Lung (tissue), 11 donors: ENCODE measurements at regions not wholly inside any gene's neighbourhood (a gene's known extent, or its start where the extent isn't known, plus 50 kb on each side); places are given as distances from the start of the nearest gene placed in this dataset.
A peak's percentile ranks its signal among the peaks of the same experiment; 100 is the strongest.

ENCODE experiments used
- ATAC-seq: fragments of 200-7000 bp; cut with Tn5 transposase; one replicate; pipeline ENCODE4 v1.9.1; 2020; ENCODE audit warnings: moderate number of reproducible peaks; ENCODE audit not compliant: insufficient read depth, low FRiP score
- DNase-seq, 3 donors: peaks; one replicate each; pipeline ENCODE4 v3.0.0-alpha.2; 2013 to 2017
- H3K27ac ChIP-seq, 2 donors: one replicate each; pipeline ENCODE4 v1.5.1; 2013; ENCODE audit warnings: mild to moderate bottlenecking in 2 of 2, moderate library complexity in 2 of 2, control low read depth in 1 of 2, inconsistent platforms in 1 of 2, low read depth in 1 of 2, low read length in 1 of 2
- H3K27me3 ChIP-seq, 3 donors: one replicate each; pipeline ENCODE4 v1.5.1; 2013; ENCODE audit warnings: low read length in 2 of 3; ENCODE audit not compliant: control insufficient read depth in 3 of 3, insufficient read depth in 3 of 3
- H3K36me3 ChIP-seq, 4 donors: one replicate each; pipeline ENCODE4 v1.5.1; 2013; ENCODE audit warnings: low read length in 4 of 4, mild to moderate bottlenecking in 1 of 4, moderate library complexity in 1 of 4; ENCODE audit not compliant: control insufficient read depth in 4 of 4, insufficient read depth in 4 of 4
- H3K4me1 ChIP-seq, 5 donors: one replicate each; pipeline ENCODE4 v1.5.1; 2013; ENCODE audit warnings: low read length in 5 of 5, mild to moderate bottlenecking in 2 of 5, moderate library complexity in 1 of 5; ENCODE audit not compliant: control insufficient read depth in 5 of 5, insufficient read depth in 5 of 5
- H3K4me3 ChIP-seq: one replicate; pipeline ENCODE4 v1.5.1; 2013; ENCODE audit warnings: mild to moderate bottlenecking, control low read depth, moderate library complexity
- H3K9ac ChIP-seq, 2 donors: one replicate each; pipeline ENCODE4 v1.5.1; 2013; ENCODE audit warnings: low read length in 2 of 2, control low read depth in 1 of 2; ENCODE audit not compliant: insufficient read depth in 1 of 2
- H3K9me3 ChIP-seq, 4 donors: one replicate each; pipeline ENCODE4 v1.5.1; 2013; ENCODE audit warnings: low read length in 3 of 4, mild to moderate bottlenecking in 1 of 4, moderate library complexity in 1 of 4; ENCODE audit not compliant: control insufficient read depth in 4 of 4, insufficient read depth in 3 of 4
- CTCF ChIP-seq: IDR thresholded peaks from 2 replicates; pipeline ENCODE4 v1.5.1; 2012; ENCODE audit warnings: mild to moderate bottlenecking; ENCODE audit errors: control extremely low read depth, extremely low read depth
- WGBS, 2 donors: extraction: QIAGEN DNeasy Blood & Tissue Kit; methylation state at CpG; one replicate each; pipeline ENCODE4 v1.1.7; 2013; 5-methylcytosine and 5-hydroxymethylcytosine counted together
- donor health status: control.
- donor health status: control.
- donor health status: Bipolar disorder and iron deficiency.
- donor health status: healthy.
- donor health status: DM: yes; HTN: yes; CAD: no.

GRCh38 chr2:9771481-9772017 is 71.7 kb upstream of the TAF1B start:
- no peaks in the 10 kb centered on the region for H3K9me3 ChIP-seq
- DNase-seq = peak; percentile 72 to 79 (median 72)
- H3K4me1 ChIP-seq = peaks cover 0 to 40% (median 15%) of the 10 kb centered on the region in 5 donors
- WGBS, 2 donors = 67 to 69% methylated on average over 8 of the region's 8 CpGs
- no peak overlapping the region for H3K9ac ChIP-seq
- no peak for TF ChIP-seq CTCF
- no peaks in the 10 kb centered on the region for H3K36me3 ChIP-seq
- no peak overlapping the region for H3K4me3 ChIP-seq
- ATAC-seq = no peak
- no peaks in the 10 kb centered on the region for H3K27me3 ChIP-seq
- H3K27ac ChIP-seq = peak overlapping the region in 1 of 2 donors; percentile 0

- no peak for TF ChIP-seq CTCF
- Histone ChIP-seq H3K27ac (no peak overlapping the region), H3K27me3 (no peaks in the 10 kb centered on the region), H3K4me3 (no peak overlapping the region), H3K9me3 (no peaks in the 10 kb centered on the region), H3K9ac (no peak overlapping the region), H3K36me3 (no peaks in the 10 kb centered on the region), H3K4me1 (peaks cover 0 to 40% (median 13%) of the 10 kb centered on the region in 5 donors)
- ATAC-seq (no peak), DNase-seq (no peak)
- 87 to 92% methylated on average over 22 of the region's 22 CpGs for WGBS, 2 donors
Observed at GRCh38 chr2:9772035-9772998, 71.0 kb upstream of the TAF1B start.

- no peak overlapping the region for H3K27ac ChIP-seq
- WGBS, 2 donors = 71 to 85% methylated on average over 23 of the region's 23 CpGs
- H3K9me3 ChIP-seq = no peaks in the 10 kb centered on the region
- no peak for ATAC-seq
- H3K36me3 ChIP-seq = no peaks in the 10 kb centered on the region
- TF ChIP-seq CTCF = no peak
- H3K9ac ChIP-seq = no peak overlapping the region
- DNase-seq = peak; percentile 58 to 68 (median 67)
- no peak overlapping the region for H3K4me3 ChIP-seq
- peaks cover 0 to 40% (median 13%) of the 10 kb centered on the region in 5 donors for H3K4me1 ChIP-seq
- no peaks in the 10 kb centered on the region for H3K27me3 ChIP-seq
Observed at GRCh38 chr2:9772999-9773902, 70.0 kb upstream of the TAF1B start.
